ENCODE measurements at regions not wholly inside any gene's neighbourhood (a gene's known extent, or its start where the extent isn't known, plus 50 kb on each side); places are given as distances from the start of the nearest gene placed in this dataset.

- no peak overlapping the region for H3K4me3 ChIP-seq (replicated peaks in 1 of 2; ENCODE audit: low read depth in 2 of 2, low read length in 2 of 2)
- no peak for TF ChIP-seq CTCF (IDR thresholded peaks at IDR 0.05; ENCODE audit: low read depth, low read length)
- no peak for DNase-seq (ENCODE audit: low read depth in 2 of 2)
Measured at GRCh38 chr11:71124127-71124526, 128.2 kb downstream of the SHANK2 start.

- DNase-seq (ENCODE audit: low read depth in 2 of 2) = peak in 1 of 2 donors; percentile 18
- no peak for TF ChIP-seq CTCF (IDR thresholded peaks at IDR 0.05; ENCODE audit: low read depth, low read length)
- no peak overlapping the region for H3K4me3 ChIP-seq (replicated peaks in 1 of 2; ENCODE audit: low read depth in 2 of 2, low read length in 2 of 2)
Measured at GRCh38 chr11:71120471-71120896, 131.9 kb downstream of the SHANK2 start.

GRCh38 chr11:71119656-71120269 lies 132.6 kb downstream of the SHANK2 start:
- DNase-seq (ENCODE audit: low read depth in 2 of 2) = no peak
- no peak for TF ChIP-seq CTCF (IDR thresholded peaks at IDR 0.05; ENCODE audit: low read depth, low read length)
- H3K4me3 ChIP-seq (replicated peaks in 1 of 2; ENCODE audit: low read depth in 2 of 2, low read length in 2 of 2) = no peak overlapping the region

GRCh38 chr11:71118671-71119250 lies 133.6 kb downstream of the SHANK2 start:
- DNase-seq (ENCODE audit: low read depth in 2 of 2) = no peak
- TF ChIP-seq CTCF (IDR thresholded peaks at IDR 0.05; ENCODE audit: low read depth, low read length) = no peak
- H3K4me3 ChIP-seq (replicated peaks in 1 of 2; ENCODE audit: low read depth in 2 of 2, low read length in 2 of 2) = no peak overlapping the region

- TF ChIP-seq CTCF (IDR thresholded peaks at IDR 0.05; ENCODE audit: low read depth, low read length) = no peak
- H3K4me3 ChIP-seq (replicated peaks in 1 of 2; ENCODE audit: low read depth in 2 of 2, low read length in 2 of 2) = no peak overlapping the region
- no peak for DNase-seq (ENCODE audit: low read depth in 2 of 2)
Measured at GRCh38 chr11:71117311-71117710, 135.1 kb downstream of the SHANK2 start.

- no peak for DNase-seq (ENCODE audit: low read depth in 2 of 2)
- TF ChIP-seq CTCF (IDR thresholded peaks at IDR 0.05; ENCODE audit: low read depth, low read length) = no peak
- H3K4me3 ChIP-seq (replicated peaks in 1 of 2; ENCODE audit: low read depth in 2 of 2, low read length in 2 of 2) = no peak overlapping the region
Measured at GRCh38 chr11:71116693-71117040, 135.7 kb downstream of the SHANK2 start.
